H1 (cell line): ENCODE measurements at regions not wholly inside any gene's neighbourhood (a gene's known extent, or its start where the extent isn't known, plus 50 kb on each side); places are given as distances from the start of the nearest gene placed in this dataset.

ENCODE experiments used
- CHD7 ChIP-seq: fragments of 300-600 bp; sonication (generic); IDR thresholded peaks from 2 replicates; pipeline ENCODE4 v1.7.1; 2012; ENCODE audit warnings: low read length, moderate library complexity, mild to moderate bottlenecking, inconsistent platforms; ENCODE audit not compliant: insufficient replicate concordance
- CTCF ChIP-seq, 3 experiments: IDR thresholded peaks; 1 replicate in 2 of 3; 2 replicates in 1 of 3; pipeline versions ENCODE4 v1.5.1 to v1.6.1; 2011; ENCODE audit warnings: low read length in 3 of 3, mild to moderate bottlenecking in 3 of 3, inconsistent platforms in 2 of 3, low read depth in 1 of 3, moderate library complexity in 1 of 3; ENCODE audit not compliant: insufficient read depth in 1 of 3; ENCODE audit errors: control extremely low read depth in 1 of 3
- NANOG ChIP-seq: IDR thresholded peaks from 2 replicates; pipeline ENCODE4 v1.6.1; 2011; ENCODE audit warnings: low read length, low read depth, mild to moderate bottlenecking, inconsistent platforms; ENCODE audit not compliant: insufficient read depth, poor library complexity, severe bottlenecking

- TF ChIP-seq CTCF (IDR thresholded peaks at IDR 0.05; ENCODE audit: control extremely low read depth in 1 of 3, insufficient read depth in 1 of 3, low read depth in 1 of 3, low read length in 3 of 3) (no peak), CHD7 (no peak), NANOG (no peak)
- TF ChIP-seq, all 59 proteins: peak for 0
Measured at GRCh38 chr4:15270201-15270600, 157.6 kb upstream of the C1QTNF7 start (continued).
